ENCODE measurements at regions not wholly inside any gene's neighbourhood (a gene's known extent, or its start where the extent isn't known, plus 50 kb on each side); places are given as distances from the start of the nearest gene placed in this dataset.

DNA sequence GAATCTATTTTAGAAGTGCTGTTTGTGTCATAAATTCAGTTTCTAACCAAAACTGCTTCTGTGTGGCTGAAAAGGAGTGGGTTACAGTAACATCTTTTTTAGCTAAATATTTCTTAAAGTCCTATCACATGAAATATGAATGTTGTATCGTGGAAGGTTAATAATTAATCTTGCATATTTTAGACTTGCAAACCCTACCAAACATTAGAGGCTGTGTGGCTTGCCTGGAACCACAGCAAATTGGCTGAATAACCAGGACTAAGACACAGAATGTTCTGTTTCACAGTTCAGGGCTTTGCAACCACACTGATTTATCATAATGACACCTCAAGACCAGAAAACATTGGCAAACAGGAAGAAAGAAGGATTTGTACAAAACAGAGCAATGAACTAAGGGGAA is 208.9 kb upstream of the CNTNAP5 start (continued):
- TF ChIP-seq NANOG (IDR thresholded peaks at IDR 0.05; ENCODE audit: borderline replicate concordance) (no peak), EZH2phosphoT487 (IDR thresholded peaks at IDR 0.05; ENCODE audit: unreplicated experiment) (no peak), JUNB (IDR thresholded peaks at IDR 0.05; ENCODE audit: unreplicated experiment) (no peak), EZH2 (IDR thresholded peaks at IDR 0.05; ENCODE audit: low read depth, unreplicated experiment) (no peak)
- TF ChIP-seq, protein P1, sequence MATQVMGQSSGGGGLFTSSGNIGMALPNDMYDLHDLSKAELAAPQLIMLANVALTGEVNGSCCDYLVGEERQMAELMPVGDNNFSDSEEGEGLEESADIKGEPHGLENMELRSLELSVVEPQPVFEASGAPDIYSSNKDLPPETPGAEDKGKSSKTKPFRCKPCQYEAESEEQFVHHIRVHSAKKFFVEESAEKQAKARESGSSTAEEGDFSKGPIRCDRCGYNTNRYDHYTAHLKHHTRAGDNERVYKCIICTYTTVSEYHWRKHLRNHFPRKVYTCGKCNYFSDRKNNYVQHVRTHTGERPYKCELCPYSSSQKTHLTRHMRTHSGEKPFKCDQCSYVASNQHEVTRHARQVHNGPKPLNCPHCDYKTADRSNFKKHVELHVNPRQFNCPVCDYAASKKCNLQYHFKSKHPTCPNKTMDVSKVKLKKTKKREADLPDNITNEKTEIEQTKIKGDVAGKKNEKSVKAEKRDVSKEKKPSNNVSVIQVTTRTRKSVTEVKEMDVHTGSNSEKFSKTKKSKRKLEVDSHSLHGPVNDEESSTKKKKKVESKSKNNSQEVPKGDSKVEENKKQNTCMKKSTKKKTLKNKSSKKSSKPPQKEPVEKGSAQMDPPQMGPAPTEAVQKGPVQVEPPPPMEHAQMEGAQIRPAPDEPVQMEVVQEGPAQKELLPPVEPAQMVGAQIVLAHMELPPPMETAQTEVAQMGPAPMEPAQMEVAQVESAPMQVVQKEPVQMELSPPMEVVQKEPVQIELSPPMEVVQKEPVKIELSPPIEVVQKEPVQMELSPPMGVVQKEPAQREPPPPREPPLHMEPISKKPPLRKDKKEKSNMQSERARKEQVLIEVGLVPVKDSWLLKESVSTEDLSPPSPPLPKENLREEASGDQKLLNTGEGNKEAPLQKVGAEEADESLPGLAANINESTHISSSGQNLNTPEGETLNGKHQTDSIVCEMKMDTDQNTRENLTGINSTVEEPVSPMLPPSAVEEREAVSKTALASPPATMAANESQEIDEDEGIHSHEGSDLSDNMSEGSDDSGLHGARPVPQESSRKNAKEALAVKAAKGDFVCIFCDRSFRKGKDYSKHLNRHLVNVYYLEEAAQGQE (IDR thresholded peaks at IDR 0.05; ENCODE audit: unreplicated experiment), result no peak
- TF ChIP-seq, protein P2, sequence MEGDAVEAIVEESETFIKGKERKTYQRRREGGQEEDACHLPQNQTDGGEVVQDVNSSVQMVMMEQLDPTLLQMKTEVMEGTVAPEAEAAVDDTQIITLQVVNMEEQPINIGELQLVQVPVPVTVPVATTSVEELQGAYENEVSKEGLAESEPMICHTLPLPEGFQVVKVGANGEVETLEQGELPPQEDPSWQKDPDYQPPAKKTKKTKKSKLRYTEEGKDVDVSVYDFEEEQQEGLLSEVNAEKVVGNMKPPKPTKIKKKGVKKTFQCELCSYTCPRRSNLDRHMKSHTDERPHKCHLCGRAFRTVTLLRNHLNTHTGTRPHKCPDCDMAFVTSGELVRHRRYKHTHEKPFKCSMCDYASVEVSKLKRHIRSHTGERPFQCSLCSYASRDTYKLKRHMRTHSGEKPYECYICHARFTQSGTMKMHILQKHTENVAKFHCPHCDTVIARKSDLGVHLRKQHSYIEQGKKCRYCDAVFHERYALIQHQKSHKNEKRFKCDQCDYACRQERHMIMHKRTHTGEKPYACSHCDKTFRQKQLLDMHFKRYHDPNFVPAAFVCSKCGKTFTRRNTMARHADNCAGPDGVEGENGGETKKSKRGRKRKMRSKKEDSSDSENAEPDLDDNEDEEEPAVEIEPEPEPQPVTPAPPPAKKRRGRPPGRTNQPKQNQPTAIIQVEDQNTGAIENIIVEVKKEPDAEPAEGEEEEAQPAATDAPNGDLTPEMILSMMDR (conservative IDR thresholded peaks at IDR 0.05; ENCODE audit: low read depth in 2 of 2), result no peak
- TF ChIP-seq, protein P3, sequence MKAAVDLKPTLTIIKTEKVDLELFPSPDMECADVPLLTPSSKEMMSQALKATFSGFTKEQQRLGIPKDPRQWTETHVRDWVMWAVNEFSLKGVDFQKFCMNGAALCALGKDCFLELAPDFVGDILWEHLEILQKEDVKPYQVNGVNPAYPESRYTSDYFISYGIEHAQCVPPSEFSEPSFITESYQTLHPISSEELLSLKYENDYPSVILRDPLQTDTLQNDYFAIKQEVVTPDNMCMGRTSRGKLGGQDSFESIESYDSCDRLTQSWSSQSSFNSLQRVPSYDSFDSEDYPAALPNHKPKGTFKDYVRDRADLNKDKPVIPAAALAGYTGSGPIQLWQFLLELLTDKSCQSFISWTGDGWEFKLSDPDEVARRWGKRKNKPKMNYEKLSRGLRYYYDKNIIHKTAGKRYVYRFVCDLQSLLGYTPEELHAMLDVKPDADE (IDR thresholded peaks at IDR 0.05), result no peak

DNA sequence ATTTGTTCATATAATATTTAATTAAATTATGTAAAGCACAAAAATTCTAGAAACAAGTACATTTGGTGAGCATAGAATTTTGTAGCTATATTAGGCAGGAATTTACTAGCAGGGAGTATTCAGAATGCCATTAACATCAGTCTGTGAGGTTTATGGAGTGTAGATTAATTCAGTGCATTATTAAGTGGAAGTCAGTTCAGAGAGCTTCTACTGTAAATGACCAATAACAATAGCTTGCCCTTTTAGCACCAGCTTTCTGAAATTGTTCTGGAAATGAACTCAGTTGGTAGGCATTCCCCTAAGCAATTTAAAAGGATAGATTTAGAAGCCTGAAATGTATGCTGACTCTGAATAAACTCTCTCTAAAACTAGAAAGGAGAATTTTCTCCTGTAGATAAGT is 208.2 kb upstream of the CNTNAP5 start:
- Histone ChIP-seq H3K79me2 (replicated peaks; ENCODE audit: insufficient read depth) (no peaks in the 10 kb centered on the region), H3K27me3 (ENCODE audit: insufficient read depth) (no peaks in the 10 kb centered on the region), H3F3A (replicated peaks; ENCODE audit: low read depth) (no peaks in the 10 kb centered on the region), H2AFZ (no peak overlapping the region), H3K9me2 (ENCODE audit: insufficient read depth) (no peaks in the 10 kb centered on the region), H3K4me2 (no peak overlapping the region), H3K27ac (ENCODE audit: low read depth) (no peak overlapping the region), H3K36me3 (ENCODE audit: insufficient read depth) (no peaks in the 10 kb centered on the region), H3K4me1 (ENCODE audit: insufficient read depth) (no peaks in the 10 kb centered on the region), H3K4me3 (no peak overlapping the region), H4K20me1 (replicated peaks; ENCODE audit: insufficient read depth) (no peaks in the 10 kb centered on the region)
- Mint-ChIP-seq H3K27ac (no peak overlapping the region), H3K4me3 (no peak overlapping the region), H3K9me3 (no peaks in the 10 kb centered on the region), H3K36me3 (ENCODE audit: low read depth) (no peaks in the 10 kb centered on the region), H3K4me1 (no peaks in the 10 kb centered on the region), H3K27me3 (ENCODE audit: insufficient read depth, low read depth, poor library complexity) (no peaks in the 10 kb centered on the region)
- no peak for DNase-seq (ENCODE audit: low spot score)
- no peak for ATAC-seq
- TF ChIP-seq, protein P4, sequence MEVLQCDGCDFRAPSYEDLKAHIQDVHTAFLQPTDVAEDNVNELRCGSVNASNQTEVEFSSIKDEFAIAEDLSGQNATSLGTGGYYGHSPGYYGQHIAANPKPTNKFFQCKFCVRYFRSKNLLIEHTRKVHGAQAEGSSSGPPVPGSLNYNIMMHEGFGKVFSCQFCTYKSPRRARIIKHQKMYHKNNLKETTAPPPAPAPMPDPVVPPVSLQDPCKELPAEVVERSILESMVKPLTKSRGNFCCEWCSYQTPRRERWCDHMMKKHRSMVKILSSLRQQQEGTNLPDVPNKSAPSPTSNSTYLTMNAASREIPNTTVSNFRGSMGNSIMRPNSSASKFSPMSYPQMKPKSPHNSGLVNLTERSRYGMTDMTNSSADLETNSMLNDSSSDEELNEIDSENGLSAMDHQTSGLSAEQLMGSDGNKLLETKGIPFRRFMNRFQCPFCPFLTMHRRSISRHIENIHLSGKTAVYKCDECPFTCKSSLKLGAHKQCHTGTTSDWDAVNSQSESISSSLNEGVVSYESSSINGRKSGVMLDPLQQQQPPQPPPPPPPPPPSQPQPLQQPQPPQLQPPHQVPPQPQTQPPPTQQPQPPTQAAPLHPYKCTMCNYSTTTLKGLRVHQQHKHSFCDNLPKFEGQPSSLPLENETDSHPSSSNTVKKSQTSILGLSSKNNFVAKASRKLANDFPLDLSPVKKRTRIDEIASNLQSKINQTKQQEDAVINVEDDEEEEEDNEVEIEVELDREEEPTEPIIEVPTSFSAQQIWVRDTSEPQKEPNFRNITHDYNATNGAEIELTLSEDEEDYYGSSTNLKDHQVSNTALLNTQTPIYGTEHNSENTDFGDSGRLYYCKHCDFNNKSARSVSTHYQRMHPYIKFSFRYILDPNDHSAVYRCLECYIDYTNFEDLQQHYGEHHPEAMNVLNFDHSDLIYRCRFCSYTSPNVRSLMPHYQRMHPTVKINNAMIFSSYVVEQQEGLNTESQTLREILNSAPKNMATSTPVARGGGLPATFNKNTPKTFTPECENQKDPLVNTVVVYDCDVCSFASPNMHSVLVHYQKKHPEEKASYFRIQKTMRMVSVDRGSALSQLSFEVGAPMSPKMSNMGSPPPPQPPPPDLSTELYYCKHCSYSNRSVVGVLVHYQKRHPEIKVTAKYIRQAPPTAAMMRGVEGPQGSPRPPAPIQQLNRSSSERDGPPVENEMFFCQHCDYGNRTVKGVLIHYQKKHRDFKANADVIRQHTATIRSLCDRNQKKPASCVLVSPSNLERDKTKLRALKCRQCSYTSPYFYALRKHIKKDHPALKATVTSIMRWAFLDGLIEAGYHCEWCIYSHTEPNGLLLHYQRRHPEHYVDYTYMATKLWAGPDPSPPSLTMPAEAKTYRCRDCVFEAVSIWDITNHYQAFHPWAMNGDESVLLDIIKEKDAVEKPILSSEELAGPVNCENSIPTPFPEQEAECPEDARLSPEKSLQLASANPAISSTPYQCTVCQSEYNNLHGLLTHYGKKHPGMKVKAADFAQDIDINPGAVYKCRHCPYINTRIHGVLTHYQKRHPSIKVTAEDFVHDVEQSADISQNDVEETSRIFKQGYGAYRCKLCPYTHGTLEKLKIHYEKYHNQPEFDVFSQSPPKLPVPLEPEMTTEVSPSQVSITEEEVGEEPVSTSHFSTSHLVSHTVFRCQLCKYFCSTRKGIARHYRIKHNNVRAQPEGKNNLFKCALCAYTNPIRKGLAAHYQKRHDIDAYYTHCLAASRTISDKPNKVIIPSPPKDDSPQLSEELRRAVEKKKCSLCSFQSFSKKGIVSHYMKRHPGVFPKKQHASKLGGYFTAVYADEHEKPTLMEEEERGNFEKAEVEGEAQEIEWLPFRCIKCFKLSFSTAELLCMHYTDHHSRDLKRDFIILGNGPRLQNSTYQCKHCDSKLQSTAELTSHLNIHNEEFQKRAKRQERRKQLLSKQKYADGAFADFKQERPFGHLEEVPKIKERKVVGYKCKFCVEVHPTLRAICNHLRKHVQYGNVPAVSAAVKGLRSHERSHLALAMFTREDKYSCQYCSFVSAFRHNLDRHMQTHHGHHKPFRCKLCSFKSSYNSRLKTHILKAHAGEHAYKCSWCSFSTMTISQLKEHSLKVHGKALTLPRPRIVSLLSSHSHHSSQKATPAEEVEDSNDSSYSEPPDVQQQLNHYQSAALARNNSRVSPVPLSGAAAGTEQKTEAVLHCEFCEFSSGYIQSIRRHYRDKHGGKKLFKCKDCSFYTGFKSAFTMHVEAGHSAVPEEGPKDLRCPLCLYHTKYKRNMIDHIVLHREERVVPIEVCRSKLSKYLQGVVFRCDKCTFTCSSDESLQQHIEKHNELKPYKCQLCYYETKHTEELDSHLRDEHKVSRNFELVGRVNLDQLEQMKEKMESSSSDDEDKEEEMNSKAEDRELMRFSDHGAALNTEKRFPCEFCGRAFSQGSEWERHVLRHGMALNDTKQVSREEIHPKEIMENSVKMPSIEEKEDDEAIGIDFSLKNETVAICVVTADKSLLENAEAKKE (CRISPR knock-in tag; IDR thresholded peaks at IDR 0.05), result no peak
- TF ChIP-seq POLR2AphosphoS5 (IDR thresholded peaks at IDR 0.05; ENCODE audit: low read depth) (no peak), CREB1 (CRISPR knock-in tag; IDR thresholded peaks at IDR 0.05; ENCODE audit: low read depth) (no peak), STAT1 (IDR thresholded peaks at IDR 0.05; ENCODE audit: unreplicated experiment) (no peak), ZNF331 (CRISPR knock-in tag; IDR thresholded peaks at IDR 0.05; ENCODE audit: low read depth) (no peak), JUNB (IDR thresholded peaks at IDR 0.05; ENCODE audit: unreplicated experiment) (no peak)

Data from GM23338 (cell line).